Vagina (tissue), 2 donors: ENCODE measurements at regions not wholly inside any gene's neighbourhood (a gene's known extent, or its start where the extent isn't known, plus 50 kb on each side); places are given as distances from the start of the nearest gene placed in this dataset.
"Not testable (repeated sequence)": the region's sequence is repeated elsewhere in the genome, so short reads cannot be mapped to it uniquely, and the experiment has no call there.

Experiments
- DNase-seq, 2 donors: peaks; one replicate each; pipeline ENCODE4 v3.0.0-alpha.2; 2017; ENCODE audit errors: extremely low spot score in 2 of 2
- H3K27ac ChIP-seq: fragments of 200-600 bp; sonication (generic); one replicate; pipeline ENCODE4 v1.5.1; 2019
- H3K27me3 ChIP-seq: fragments of 200-600 bp; sonication (generic); one replicate; pipeline ENCODE4 v1.5.1; 2019
- H3K36me3 ChIP-seq, 2 donors: fragments of 200-600 bp; sonication (generic); one replicate each; pipeline ENCODE4 v1.5.1; 2017 to 2019
- H3K4me1 ChIP-seq: fragments of 200-600 bp; sonication (generic); one replicate; pipeline ENCODE4 v1.5.1; 2019
- H3K4me3 ChIP-seq, 2 donors: fragments of 200-600 bp; sonication (generic); 1 replicate in 1 of 2; 2 replicates in 1 of 2; pipeline ENCODE4 v1.5.1; 2016 to 2019
- H3K9me3 ChIP-seq: fragments of 200-600 bp; sonication (generic); one replicate; pipeline ENCODE4 v1.5.1; 2019
- CTCF ChIP-seq, 3 experiments: fragments of 450-650 bp in 2 of 3; fragments of 200-600 bp in 1 of 3; sonication (generic) in 1 of 3; IDR thresholded peaks; one replicate each; pipeline ENCODE4 v1.5.1; 2017 to 2019; ENCODE audit warnings: antibody characterized with exemption in 3 of 3, mild to moderate bottlenecking in 2 of 3, moderate library complexity in 2 of 3
- POLR2A ChIP-seq, 2 donors: fragments of 450-650 bp; IDR thresholded peaks; one replicate each; pipeline ENCODE4 v1.6.1; 2017; ENCODE audit warnings: antibody characterized with exemption in 2 of 2, mild to moderate bottlenecking in 2 of 2, moderate library complexity in 2 of 2
- POLR2AphosphoS5 ChIP-seq, 2 donors: sonication (generic); formaldehyde crosslinking; IDR thresholded peaks; one replicate each; pipeline ENCODE4 v1.9.0; 2017; ENCODE audit warnings: antibody characterized with exemption in 2 of 2, mild to moderate bottlenecking in 2 of 2, low read depth in 1 of 2; ENCODE audit not compliant: insufficient read depth in 1 of 2
- intact Hi-C: fragments of 100-400 bp; cut with DNase I; formaldehyde crosslinking; loops from one replicate; pipeline ENCODE4 v1.15.1; 2023

DNA sequence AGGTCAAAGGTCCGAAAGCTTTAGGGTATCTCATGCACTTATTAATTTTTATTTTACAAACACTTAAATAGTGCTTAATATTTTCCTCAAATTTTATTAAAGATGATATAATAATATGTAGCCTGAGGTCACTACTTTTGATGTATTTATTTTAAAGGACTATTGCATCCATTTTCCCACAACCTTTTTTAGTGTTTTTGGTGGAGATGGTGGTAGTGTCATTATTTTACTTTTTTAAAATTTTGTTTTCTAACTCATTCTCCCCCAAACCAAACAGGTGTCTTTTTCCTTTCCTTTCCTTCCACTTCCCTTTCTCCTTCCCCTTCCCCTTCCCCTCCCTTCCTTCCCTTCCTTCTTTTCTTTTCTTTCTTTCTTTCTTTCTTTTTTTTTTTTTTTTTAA is 328.6 kb downstream of the CYLC2 start:
- DNase-seq: no peak
- Histone ChIP-seq H3K27me3 (no peaks in the 10 kb centered on the region), H3K27ac (no peak overlapping the region), H3K4me1 (no peaks in the 10 kb centered on the region), H3K36me3 (no peaks in the 10 kb centered on the region), H3K4me3 (no peak overlapping the region), H3K9me3 (no peaks in the 10 kb centered on the region)
- intact Hi-C loops: no loop called here
- no peak for TF ChIP-seq CTCF (IDR thresholded peaks at IDR 0.05)
- TF ChIP-seq POLR2A (IDR thresholded peaks at IDR 0.05): no peak
- TF ChIP-seq POLR2AphosphoS5 (IDR thresholded peaks at IDR 0.05; ENCODE audit: insufficient read depth in 1 of 2, low read depth in 1 of 2): no peak

- H3K9me3 ChIP-seq: no peaks in the 10 kb centered on the region
- no peak for DNase-seq
- TF ChIP-seq POLR2A (IDR thresholded peaks at IDR 0.05): no peak
- no peak for TF ChIP-seq CTCF (IDR thresholded peaks at IDR 0.05)
- TF ChIP-seq POLR2AphosphoS5 (IDR thresholded peaks at IDR 0.05; ENCODE audit: insufficient read depth in 1 of 2, low read depth in 1 of 2): no peak
- H3K27ac ChIP-seq: no peak overlapping the region
- no peak overlapping the region for H3K4me3 ChIP-seq
- no peaks in the 10 kb centered on the region for H3K4me1 ChIP-seq
- intact Hi-C loops: no loop called here
- no peaks in the 10 kb centered on the region for H3K27me3 ChIP-seq
- no peaks in the 10 kb centered on the region for H3K36me3 ChIP-seq
Measured at GRCh38 chr9:103335461-103335860, 340.3 kb downstream of the CYLC2 start.

DNA sequence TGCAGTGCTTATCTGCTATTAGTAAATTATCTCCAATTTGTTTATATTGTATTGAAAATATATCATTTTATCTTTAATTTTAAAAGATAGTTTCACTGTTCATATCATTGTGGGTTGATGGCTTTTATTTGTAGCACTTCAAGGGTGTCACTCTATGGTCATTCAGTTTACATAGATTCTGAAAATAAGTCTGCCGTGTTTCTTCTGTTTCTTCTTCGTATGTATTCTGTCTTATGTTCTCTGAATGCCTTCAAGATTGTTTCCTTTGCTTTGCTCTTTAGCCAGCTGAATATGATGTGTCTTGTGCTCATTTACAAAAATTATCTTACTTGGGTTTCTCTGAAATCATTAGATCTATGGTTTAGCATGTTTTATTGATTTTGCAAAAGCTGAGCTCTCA is 359.9 kb downstream of the CYLC2 start:
- Histone ChIP-seq H3K4me1 (no peaks in the 10 kb centered on the region), H3K4me3 (no peak overlapping the region), H3K27me3 (no peaks in the 10 kb centered on the region), H3K36me3 (no peaks in the 10 kb centered on the region), H3K9me3 (no peaks in the 10 kb centered on the region), H3K27ac (no peak overlapping the region)
- intact Hi-C loops: no loop called here
- no peak for TF ChIP-seq POLR2AphosphoS5 (IDR thresholded peaks at IDR 0.05; ENCODE audit: insufficient read depth in 1 of 2, low read depth in 1 of 2)
- no peak for DNase-seq

- intact Hi-C loops, H3K36me3 ChIP-seq: not testable (repeated sequence)
Measured at GRCh38 chr9:103357980-103358379, 362.8 kb downstream of the CYLC2 start.

GRCh38 chr9:103361906-103362305 is 366.8 kb downstream of the CYLC2 start:
- H3K27ac ChIP-seq: no peak overlapping the region
- no peaks in the 10 kb centered on the region for H3K36me3 ChIP-seq
- DNase-seq: no peak
- no peaks in the 10 kb centered on the region for H3K4me1 ChIP-seq
- H3K9me3 ChIP-seq: no peaks in the 10 kb centered on the region
- H3K27me3 ChIP-seq: no peaks in the 10 kb centered on the region
- TF ChIP-seq CTCF (IDR thresholded peaks at IDR 0.05): no peak
- TF ChIP-seq POLR2AphosphoS5 (IDR thresholded peaks at IDR 0.05; ENCODE audit: insufficient read depth in 1 of 2, low read depth in 1 of 2): no peak
- TF ChIP-seq POLR2A (IDR thresholded peaks at IDR 0.05): no peak
- intact Hi-C loops: no loop called here
- H3K4me3 ChIP-seq: no peak overlapping the region

More at GRCh38 chr9:103357980-103358379, 362.8 kb downstream of the CYLC2 start:
- not testable (repeated sequence) for H3K4me3 ChIP-seq, H3K9me3 ChIP-seq, H3K27ac ChIP-seq, H3K27me3 ChIP-seq, DNase-seq, H3K4me1 ChIP-seq

- H3K9me3 ChIP-seq: no peaks in the 10 kb centered on the region
- no peaks in the 10 kb centered on the region for H3K4me1 ChIP-seq
- no peak overlapping the region for H3K27ac ChIP-seq
- intact Hi-C loops: no loop called here
- no peaks in the 10 kb centered on the region for H3K36me3 ChIP-seq
- no peak for TF ChIP-seq POLR2A (IDR thresholded peaks at IDR 0.05)
- TF ChIP-seq POLR2AphosphoS5 (IDR thresholded peaks at IDR 0.05; ENCODE audit: insufficient read depth in 1 of 2, low read depth in 1 of 2): no peak
- no peak for TF ChIP-seq CTCF (IDR thresholded peaks at IDR 0.05)
- H3K4me3 ChIP-seq: no peak overlapping the region
- no peak for DNase-seq
- H3K27me3 ChIP-seq: no peaks in the 10 kb centered on the region
Measured at GRCh38 chr9:103362986-103363385, 367.9 kb downstream of the CYLC2 start.
